KMS-11 (cell line): ENCODE measurements at regions not wholly inside any gene's neighbourhood (a gene's known extent, or its start where the extent isn't known, plus 50 kb on each side); places are given as distances from the start of the nearest gene placed in this dataset.

Experiments used
- H2AFZ ChIP-seq: fragments of 200-600 bp; sonication (generic); 2 replicates; pipeline ENCODE4 v1.6.1; 2016; ENCODE audit warnings: antibody characterized with exemption, mixed run types, low read depth
- H3K27ac ChIP-seq: fragments of 200-600 bp; sonication (generic); 2 replicates; pipeline ENCODE4 v1.6.1; 2016; ENCODE audit warnings: mild to moderate bottlenecking, mixed run types
- H3K27me3 ChIP-seq: fragments of 200-600 bp; sonication (generic); 2 replicates; pipeline ENCODE4 v1.6.1; 2017; ENCODE audit warnings: mild to moderate bottlenecking, low read depth, mixed run types, moderate library complexity; ENCODE audit not compliant: insufficient read depth
- H3K36me3 ChIP-seq: fragments of 200-600 bp; sonication (generic); 2 replicates; pipeline ENCODE4 v1.6.1; 2017; ENCODE audit warnings: mild to moderate bottlenecking, mixed run types; ENCODE audit not compliant: insufficient read depth
- H3K4me1 ChIP-seq: fragments of 200-600 bp; sonication (generic); 2 replicates; pipeline ENCODE4 v1.6.1; 2016; ENCODE audit warnings: mild to moderate bottlenecking, low read depth, mixed run types; ENCODE audit not compliant: poor library complexity, severe bottlenecking
- H3K4me2 ChIP-seq: fragments of 200-600 bp; sonication (generic); 2 replicates; pipeline ENCODE4 v1.7.0; 2016; ENCODE audit warnings: mild to moderate bottlenecking, mixed run types
- H3K4me3 ChIP-seq: fragments of 200-600 bp; sonication (generic); IDR thresholded peaks from 2 replicates; pipeline ENCODE4 v1.6.1; 2017; ENCODE audit warnings: low read depth, low read length, mixed read lengths; ENCODE audit not compliant: insufficient read depth
- H3K79me2 ChIP-seq: fragments of 200-600 bp; sonication (generic); 2 replicates; pipeline ENCODE4 v1.6.1; 2016; ENCODE audit warnings: low read depth, mixed run types; ENCODE audit not compliant: insufficient read depth
- H3K9ac ChIP-seq: fragments of 200-600 bp; sonication (generic); 2 replicates; pipeline ENCODE4 v1.6.1; 2016; ENCODE audit warnings: mild to moderate bottlenecking, mixed run types
- H4K20me1 ChIP-seq: fragments of 200-600 bp; sonication (generic); 2 replicates; pipeline ENCODE4 v1.6.1; 2016; ENCODE audit warnings: mild to moderate bottlenecking, mixed run types; ENCODE audit not compliant: insufficient read depth
- TF ChIP-seq, protein P1 (sequence below): fragments of 200-600 bp; sonication (generic); conservative IDR thresholded peaks from 2 replicates; pipeline ENCODE4 v1.6.1; 2017; ENCODE audit warnings: low read depth, mild to moderate bottlenecking, antibody characterized with exemption, low read length, moderate library complexity, mixed read lengths

DNA sequence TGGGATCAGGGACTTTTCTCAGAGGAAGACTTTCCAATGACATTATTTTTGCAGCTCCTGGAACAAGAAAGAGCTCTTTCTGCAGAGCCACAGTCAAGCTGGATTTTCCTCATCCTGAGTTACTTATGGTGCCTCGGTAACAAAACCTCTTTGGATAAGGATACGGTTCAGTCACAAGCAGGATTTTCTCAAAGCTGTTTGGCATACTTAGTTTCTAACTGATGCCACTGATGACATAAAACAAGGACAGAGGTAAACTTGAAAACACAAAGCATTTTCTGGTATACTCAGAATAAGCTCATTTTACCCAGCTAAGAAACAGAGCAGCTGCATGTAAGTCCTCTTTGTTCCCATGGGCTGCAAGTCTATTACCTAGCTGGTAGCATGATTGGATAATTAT lies 340.9 kb upstream of the MEOX2 start:
- H4K20me1 ChIP-seq: no peaks in the 10 kb centered on the region
- no peaks in the 10 kb centered on the region for H3K36me3 ChIP-seq
- H3K4me2 ChIP-seq: no peak overlapping the region
- no peak overlapping the region for H3K4me3 ChIP-seq
- no peak overlapping the region for H3K27ac ChIP-seq
- H3K4me1 ChIP-seq: no peaks in the 10 kb centered on the region
- no peak overlapping the region for H3K9ac ChIP-seq
- H3K79me2 ChIP-seq: no peaks in the 10 kb centered on the region
- H2AFZ ChIP-seq: no peak overlapping the region
- TF ChIP-seq, protein P1, sequence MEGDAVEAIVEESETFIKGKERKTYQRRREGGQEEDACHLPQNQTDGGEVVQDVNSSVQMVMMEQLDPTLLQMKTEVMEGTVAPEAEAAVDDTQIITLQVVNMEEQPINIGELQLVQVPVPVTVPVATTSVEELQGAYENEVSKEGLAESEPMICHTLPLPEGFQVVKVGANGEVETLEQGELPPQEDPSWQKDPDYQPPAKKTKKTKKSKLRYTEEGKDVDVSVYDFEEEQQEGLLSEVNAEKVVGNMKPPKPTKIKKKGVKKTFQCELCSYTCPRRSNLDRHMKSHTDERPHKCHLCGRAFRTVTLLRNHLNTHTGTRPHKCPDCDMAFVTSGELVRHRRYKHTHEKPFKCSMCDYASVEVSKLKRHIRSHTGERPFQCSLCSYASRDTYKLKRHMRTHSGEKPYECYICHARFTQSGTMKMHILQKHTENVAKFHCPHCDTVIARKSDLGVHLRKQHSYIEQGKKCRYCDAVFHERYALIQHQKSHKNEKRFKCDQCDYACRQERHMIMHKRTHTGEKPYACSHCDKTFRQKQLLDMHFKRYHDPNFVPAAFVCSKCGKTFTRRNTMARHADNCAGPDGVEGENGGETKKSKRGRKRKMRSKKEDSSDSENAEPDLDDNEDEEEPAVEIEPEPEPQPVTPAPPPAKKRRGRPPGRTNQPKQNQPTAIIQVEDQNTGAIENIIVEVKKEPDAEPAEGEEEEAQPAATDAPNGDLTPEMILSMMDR: no peak
- no peaks in the 10 kb centered on the region for H3K27me3 ChIP-seq

DNA sequence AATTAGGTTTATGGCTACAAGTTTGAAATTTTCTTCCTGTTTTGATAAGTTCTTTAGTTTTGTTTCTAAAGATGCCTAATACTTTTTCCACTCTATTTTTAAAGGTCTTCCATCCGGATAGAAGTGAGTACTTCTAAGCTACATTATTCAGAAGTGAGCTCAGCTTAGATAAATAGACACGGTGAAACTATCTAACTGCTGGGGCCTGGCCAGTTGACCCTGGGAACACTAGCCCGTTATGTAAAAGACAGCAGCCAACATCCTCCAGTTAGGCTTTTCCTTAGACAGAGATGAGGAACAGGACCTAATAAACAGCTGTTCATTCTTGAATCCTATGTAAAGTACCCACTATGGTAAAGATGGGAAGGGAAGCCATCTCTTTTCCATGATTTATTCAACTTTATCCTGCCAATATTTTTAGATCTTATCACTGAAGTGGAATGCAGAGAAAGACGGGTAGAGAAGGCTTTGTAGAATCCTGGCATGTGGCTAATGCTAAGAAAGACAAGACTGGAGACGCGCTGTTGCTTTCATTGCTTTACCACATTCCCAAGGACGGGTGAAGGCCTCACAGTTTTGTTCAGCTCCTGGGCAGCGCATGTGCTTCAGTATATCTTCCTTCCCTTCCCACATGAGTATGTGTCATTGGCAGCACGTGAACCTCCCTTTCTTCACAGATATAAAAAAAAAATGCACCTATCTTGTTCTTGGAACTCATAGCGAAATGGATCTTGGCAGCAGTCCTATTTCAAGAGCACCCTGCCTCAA lies 340.0 kb upstream of the MEOX2 start:
- Histone ChIP-seq H3K36me3 (no peaks in the 10 kb centered on the region), H3K4me1 (no peaks in the 10 kb centered on the region), H3K27me3 (no peaks in the 10 kb centered on the region), H4K20me1 (no peaks in the 10 kb centered on the region), H3K4me2 (no peak overlapping the region), H3K79me2 (no peaks in the 10 kb centered on the region), H2AFZ (no peak overlapping the region), H3K27ac (no peak overlapping the region), H3K4me3 (no peak overlapping the region), H3K9ac (no peak overlapping the region)
- TF ChIP-seq, protein P1: no peak

DNA sequence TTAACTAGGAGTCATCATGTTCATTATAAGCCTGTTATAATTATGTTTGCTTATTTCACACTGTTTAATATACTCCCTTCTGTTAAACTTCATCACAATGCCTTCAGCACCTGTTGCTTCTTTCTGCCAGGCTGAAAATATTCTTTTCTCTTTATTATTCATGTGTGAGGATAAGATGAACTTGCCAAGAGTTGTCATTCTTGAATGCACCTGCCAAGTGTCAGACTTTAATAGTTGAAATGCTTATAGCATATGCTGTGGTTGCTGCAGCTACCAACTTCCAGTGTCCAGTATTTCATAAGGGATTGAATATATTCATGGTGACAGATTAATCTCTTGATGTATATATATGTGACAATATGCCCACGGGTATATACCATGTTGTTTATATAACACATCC lies 339.2 kb upstream of the MEOX2 start:
- Histone ChIP-seq H3K4me2 (no peak overlapping the region), H3K27ac (no peak overlapping the region), H3K4me3 (no peak overlapping the region), H3K27me3 (no peaks in the 10 kb centered on the region), H3K9ac (no peak overlapping the region), H4K20me1 (no peaks in the 10 kb centered on the region), H2AFZ (no peak overlapping the region), H3K4me1 (no peaks in the 10 kb centered on the region), H3K36me3 (no peaks in the 10 kb centered on the region), H3K79me2 (no peaks in the 10 kb centered on the region)
- TF ChIP-seq, protein P1: no peak

DNA sequence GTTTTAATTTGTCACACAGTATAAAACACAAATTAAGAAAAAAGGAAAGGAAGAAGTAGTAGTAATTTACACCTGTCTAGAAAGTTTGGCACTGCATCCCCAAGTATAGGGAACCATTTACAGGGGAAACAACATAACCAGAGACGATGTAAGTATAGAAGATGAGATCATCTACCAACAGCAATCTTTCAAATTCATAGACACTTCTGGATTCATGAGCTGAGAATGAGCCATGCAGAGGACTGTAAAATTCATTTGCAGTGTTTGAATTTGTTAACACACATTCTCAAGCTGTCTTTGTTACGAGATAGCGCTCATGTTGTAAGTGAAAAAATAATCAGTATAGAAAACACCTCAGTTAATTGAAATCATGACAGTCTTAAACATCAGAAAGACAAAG lies 337.0 kb upstream of the MEOX2 start:
- no peaks in the 10 kb centered on the region for H3K36me3 ChIP-seq
- no peaks in the 10 kb centered on the region for H3K79me2 ChIP-seq
- no peaks in the 10 kb centered on the region for H3K27me3 ChIP-seq
- H4K20me1 ChIP-seq: no peaks in the 10 kb centered on the region
- TF ChIP-seq, protein P1: no peak
- H3K27ac ChIP-seq: no peak overlapping the region
- no peak overlapping the region for H2AFZ ChIP-seq
- H3K4me3 ChIP-seq: no peak overlapping the region
- no peaks in the 10 kb centered on the region for H3K4me1 ChIP-seq
- no peak overlapping the region for H3K9ac ChIP-seq
- H3K4me2 ChIP-seq: no peak overlapping the region
